Central memory CD8-positive, alpha-beta T cell (primary cell): ENCODE measurements at regions not wholly inside any gene's neighbourhood (a gene's known extent, or its start where the extent isn't known, plus 50 kb on each side); places are given as distances from the start of the nearest gene placed in this dataset.
"Not testable (repeated sequence)": the region's sequence is repeated elsewhere in the genome, so short reads cannot be mapped to it uniquely, and the experiment has no call there.

Source experiments
- ATAC-seq: fragments of 150-1000 bp; cut with Tn5 transposase; replicated peaks from 2 replicates; pipeline ENCODE4 v1.10.0; 2022; ENCODE audit warnings: mild to moderate bottlenecking, moderate FRiP score, moderate number of reproducible peaks; ENCODE audit not compliant: poor library complexity, severe bottlenecking; ENCODE audit errors: extremely low read depth
- DNase-seq, 2 donors: peaks; one replicate each; pipeline ENCODE4 v3.0.0; 2021; ENCODE audit warnings: low spot score in 2 of 2
- H3K27ac Mint-ChIP-seq: one replicate; pipeline ENCODE4 v1.8.0; 2022; ENCODE audit warnings: low read depth, mild to moderate bottlenecking, moderate library complexity, mixed read lengths
- H3K27me3 Mint-ChIP-seq: one replicate; pipeline ENCODE4 v1.8.0; 2022; ENCODE audit warnings: mixed read lengths
- H3K36me3 Mint-ChIP-seq: one replicate; pipeline ENCODE4 v1.8.0; 2022; ENCODE audit warnings: mild to moderate bottlenecking, moderate library complexity, mixed read lengths; ENCODE audit not compliant: insufficient read depth
- H3K4me1 Mint-ChIP-seq: one replicate; pipeline ENCODE4 v1.8.0; 2022; ENCODE audit warnings: mixed read lengths
- H3K4me3 Mint-ChIP-seq: one replicate; pipeline ENCODE4 v1.8.0; 2022; ENCODE audit warnings: mild to moderate bottlenecking, moderate library complexity, mixed read lengths
- H3K9me3 Mint-ChIP-seq: one replicate; pipeline ENCODE4 v1.8.0; 2022; ENCODE audit warnings: mixed read lengths

DNA sequence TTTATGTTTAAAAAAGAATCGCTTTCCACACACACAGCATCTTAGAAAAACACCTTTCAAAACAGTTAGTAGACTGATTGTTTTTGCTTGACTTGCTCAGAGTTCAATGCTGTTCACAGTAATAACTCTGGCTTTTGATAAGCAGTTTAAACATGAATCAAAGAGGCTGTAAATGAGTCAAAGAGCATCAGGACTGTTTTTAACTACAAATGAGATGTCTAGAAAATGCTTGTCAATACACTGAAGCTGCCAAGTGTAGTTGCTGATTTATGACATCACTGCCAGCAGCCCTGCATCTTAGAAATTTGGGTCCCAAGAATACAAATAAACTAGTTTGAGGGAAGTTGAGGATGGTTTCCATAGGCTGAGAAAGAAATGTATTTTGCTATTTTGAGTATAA lies 2057.1 kb upstream of the PCDH20 start:
- H3K4me1 Mint-ChIP-seq, result no peaks in the 10 kb centered on the region
- ATAC-seq (no peak), DNase-seq (no peak)
- H3K4me3 Mint-ChIP-seq, result no peak overlapping the region
- peaks cover 2% of the 10 kb centered on the region for H3K36me3 Mint-ChIP-seq
- peaks cover 20% of the 10 kb centered on the region for H3K9me3 Mint-ChIP-seq
- H3K27me3 Mint-ChIP-seq, result no peaks in the 10 kb centered on the region
- H3K27ac Mint-ChIP-seq, result no peak overlapping the region

- Mint-ChIP-seq H3K4me3 (no peak overlapping the region), H3K4me1 (no peaks in the 10 kb centered on the region), H3K27ac (no peak overlapping the region), H3K9me3 (peaks cover 7% of the 10 kb centered on the region), H3K27me3 (no peaks in the 10 kb centered on the region), H3K36me3 (no peaks in the 10 kb centered on the region)
- DNase-seq (no peak), ATAC-seq (no peak)
Observed at GRCh38 chr13:63463782-63464610, 2048.3 kb upstream of the PCDH20 start.

- ATAC-seq (no peak), DNase-seq (no peak)
- no peaks in the 10 kb centered on the region for H3K36me3 Mint-ChIP-seq
- H3K4me1 Mint-ChIP-seq, result no peaks in the 10 kb centered on the region
- H3K9me3 Mint-ChIP-seq, result no peaks in the 10 kb centered on the region
- no peak overlapping the region for H3K27ac Mint-ChIP-seq
- no peak overlapping the region for H3K4me3 Mint-ChIP-seq
- H3K27me3 Mint-ChIP-seq, result no peaks in the 10 kb centered on the region
Observed at GRCh38 chr13:63460462-63461090, 2044.9 kb upstream of the PCDH20 start.

- H3K27me3 Mint-ChIP-seq, result no peaks in the 10 kb centered on the region
- no peaks in the 10 kb centered on the region for H3K4me1 Mint-ChIP-seq
- DNase-seq, result no peak
- no peak for ATAC-seq
- no peaks in the 10 kb centered on the region for H3K36me3 Mint-ChIP-seq
- H3K4me3 Mint-ChIP-seq, result no peak overlapping the region
- no peak overlapping the region for H3K27ac Mint-ChIP-seq
- H3K9me3 Mint-ChIP-seq, result no peaks in the 10 kb centered on the region
Observed at GRCh38 chr13:63457186-63457585, 2041.5 kb upstream of the PCDH20 start.

- Mint-ChIP-seq H3K27ac (no peak overlapping the region), H3K4me3 (no peak overlapping the region), H3K9me3 (no peaks in the 10 kb centered on the region), H3K27me3 (no peaks in the 10 kb centered on the region), H3K4me1 (no peaks in the 10 kb centered on the region), H3K36me3 (no peaks in the 10 kb centered on the region)
- DNase-seq, result no peak
- no peak for ATAC-seq
Observed at GRCh38 chr13:63455938-63456337, 2040.3 kb upstream of the PCDH20 start.

DNA sequence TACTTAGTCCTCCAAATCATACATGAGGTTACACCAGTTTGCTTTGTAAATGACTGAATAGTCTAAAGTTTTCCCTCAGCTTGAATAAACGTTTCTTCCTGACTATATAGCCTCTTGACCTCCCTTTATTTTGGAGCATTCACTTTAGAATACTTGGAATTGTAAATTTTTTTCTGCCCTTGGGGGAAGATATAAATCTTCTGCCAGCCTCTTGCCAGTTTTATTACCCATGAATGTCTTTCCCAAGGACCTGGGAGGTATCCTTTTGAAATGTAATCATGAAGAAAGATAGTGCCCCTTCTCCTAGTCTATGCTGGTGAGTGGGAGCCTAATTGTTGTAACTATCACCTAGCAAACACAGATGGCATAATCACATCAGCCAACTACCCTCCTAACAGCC lies 2033.9 kb upstream of the PCDH20 start:
- Mint-ChIP-seq H3K4me3 (no peak overlapping the region), H3K4me1 (no peaks in the 10 kb centered on the region), H3K9me3 (peaks cover 3% of the 10 kb centered on the region), H3K27me3 (no peaks in the 10 kb centered on the region), H3K36me3 (no peaks in the 10 kb centered on the region), H3K27ac (no peak overlapping the region)
- ATAC-seq (no peak), DNase-seq (no peak)

GRCh38 chr13:63448692-63449091 lies 2033.0 kb upstream of the PCDH20 start:
- Mint-ChIP-seq H3K9me3 (peaks cover 6% of the 10 kb centered on the region), H3K4me3 (no peak overlapping the region), H3K27ac (no peak overlapping the region), H3K27me3 (no peaks in the 10 kb centered on the region), H3K4me1 (no peaks in the 10 kb centered on the region), H3K36me3 (no peaks in the 10 kb centered on the region)
- ATAC-seq, result no peak
- DNase-seq, result no peak

DNA sequence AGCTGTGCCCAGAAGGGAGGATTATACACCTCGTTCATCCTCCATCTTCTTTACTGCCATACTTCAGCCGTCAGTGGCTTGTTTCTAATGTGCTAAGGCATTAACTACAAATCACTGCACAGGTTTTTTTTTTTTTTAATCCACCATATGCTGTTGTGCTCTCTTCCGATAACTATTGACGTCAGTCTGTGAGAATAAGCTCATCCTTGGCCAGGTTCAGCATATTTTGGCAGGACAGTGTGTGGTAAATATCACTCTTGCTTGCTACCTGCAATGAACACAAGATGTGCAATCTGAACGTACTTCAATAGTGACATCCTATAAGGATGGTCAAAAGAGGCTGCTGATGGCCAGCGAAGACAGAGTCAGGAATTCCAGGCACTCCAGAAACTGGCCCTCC lies 2030.7 kb upstream of the PCDH20 start:
- no peaks in the 10 kb centered on the region for H3K4me1 Mint-ChIP-seq
- no peak overlapping the region for H3K4me3 Mint-ChIP-seq
- ATAC-seq, result no peak
- no peaks in the 10 kb centered on the region for H3K36me3 Mint-ChIP-seq
- no peak for DNase-seq
- peaks cover 13% of the 10 kb centered on the region for H3K9me3 Mint-ChIP-seq
- no peaks in the 10 kb centered on the region for H3K27me3 Mint-ChIP-seq
- no peak overlapping the region for H3K27ac Mint-ChIP-seq

DNA sequence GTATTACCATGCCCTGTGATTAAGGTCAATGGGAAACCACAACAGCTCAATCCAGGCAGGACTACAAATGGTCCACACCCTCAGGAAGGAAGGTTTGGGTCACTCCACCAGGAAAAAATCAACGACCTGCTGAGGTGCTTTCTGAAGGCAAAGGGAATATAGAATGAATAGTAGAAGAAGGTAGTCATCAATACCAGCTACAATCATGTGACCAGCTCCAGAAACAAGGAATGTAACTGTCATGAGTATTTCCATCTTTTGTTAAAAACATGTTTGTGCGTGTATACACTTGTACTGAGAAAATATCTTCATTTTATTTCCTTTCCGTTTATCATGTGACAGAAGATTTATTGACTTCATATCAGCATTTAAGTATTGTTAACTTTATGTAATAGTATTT lies 2028.6 kb upstream of the PCDH20 start:
- not testable (repeated sequence) for H3K4me3 Mint-ChIP-seq, ATAC-seq, H3K4me1 Mint-ChIP-seq, DNase-seq, H3K27ac Mint-ChIP-seq, H3K27me3 Mint-ChIP-seq, H3K36me3 Mint-ChIP-seq
- H3K9me3 Mint-ChIP-seq, result peaks cover 19% of the 10 kb centered on the region

- Mint-ChIP-seq H3K4me3 (no peak overlapping the region), H3K27me3 (no peaks in the 10 kb centered on the region), H3K27ac (no peak overlapping the region), H3K4me1 (no peaks in the 10 kb centered on the region), H3K36me3 (no peaks in the 10 kb centered on the region), H3K9me3 (peaks cover 31% of the 10 kb centered on the region)
- no peak for ATAC-seq
- no peak for DNase-seq
Observed at GRCh38 chr13:63438951-63439350, 2023.3 kb upstream of the PCDH20 start.

DNA sequence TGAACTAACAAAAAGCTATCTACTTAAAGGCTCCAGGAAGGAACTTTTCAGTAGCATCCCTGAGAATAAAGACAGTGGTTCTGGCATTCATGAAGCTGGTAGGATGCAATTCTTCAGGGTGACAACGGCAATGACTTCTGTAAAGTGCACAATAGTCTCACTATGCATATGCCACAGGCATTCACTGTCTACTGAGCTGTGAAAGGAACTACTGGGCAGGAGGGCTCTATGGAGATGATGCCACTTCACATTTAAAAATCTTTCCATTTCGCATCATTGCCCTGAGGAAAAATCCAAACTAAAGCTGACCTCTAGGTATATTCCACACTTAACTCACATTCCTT lies 2020.6 kb upstream of the PCDH20 start:
- DNase-seq (no peak), ATAC-seq (no peak)
- H3K4me3 Mint-ChIP-seq, result no peak overlapping the region
- no peaks in the 10 kb centered on the region for H3K27me3 Mint-ChIP-seq
- H3K4me1 Mint-ChIP-seq, result no peaks in the 10 kb centered on the region
- H3K27ac Mint-ChIP-seq, result no peak overlapping the region
- H3K36me3 Mint-ChIP-seq, result no peaks in the 10 kb centered on the region
- H3K9me3 Mint-ChIP-seq, result peaks cover 24% of the 10 kb centered on the region

DNA sequence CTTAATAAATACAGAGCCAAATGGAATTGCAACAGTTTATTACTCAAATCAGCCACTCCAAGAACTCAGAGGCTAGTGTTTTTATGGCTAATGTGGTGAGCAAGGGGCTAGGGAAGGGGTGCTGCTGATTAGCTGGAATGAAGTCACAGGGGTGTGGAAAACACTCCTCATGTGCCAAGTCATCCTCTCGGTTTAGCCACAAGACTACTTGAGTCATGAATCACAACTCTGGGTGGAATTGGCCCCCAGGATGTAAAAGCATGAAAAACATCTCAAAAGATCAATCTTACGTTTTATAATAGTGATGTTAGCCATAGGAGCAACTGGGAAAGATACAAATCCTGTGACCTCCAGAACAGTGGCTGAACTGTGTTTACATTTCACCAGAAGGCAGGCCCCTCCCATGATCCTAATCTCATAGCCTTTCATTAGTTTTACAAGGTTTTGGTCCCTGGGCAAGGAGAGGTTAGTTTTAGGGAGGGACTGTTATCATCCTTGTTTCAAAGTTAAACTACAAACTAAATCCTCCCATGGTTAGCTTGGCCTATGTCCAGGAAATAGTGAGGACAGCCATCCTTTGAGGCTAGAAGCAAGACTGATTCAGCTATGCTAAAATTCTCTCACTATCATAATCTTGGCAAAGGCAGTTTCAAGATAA lies 2020.1 kb upstream of the PCDH20 start:
- Mint-ChIP-seq H3K4me1 (no peaks in the 10 kb centered on the region), H3K9me3 (peaks cover 22% of the 10 kb centered on the region), H3K36me3 (no peaks in the 10 kb centered on the region), H3K27me3 (no peaks in the 10 kb centered on the region), H3K4me3 (no peak overlapping the region), H3K27ac (no peak overlapping the region)
- DNase-seq, result no peak
- no peak for ATAC-seq

DNA sequence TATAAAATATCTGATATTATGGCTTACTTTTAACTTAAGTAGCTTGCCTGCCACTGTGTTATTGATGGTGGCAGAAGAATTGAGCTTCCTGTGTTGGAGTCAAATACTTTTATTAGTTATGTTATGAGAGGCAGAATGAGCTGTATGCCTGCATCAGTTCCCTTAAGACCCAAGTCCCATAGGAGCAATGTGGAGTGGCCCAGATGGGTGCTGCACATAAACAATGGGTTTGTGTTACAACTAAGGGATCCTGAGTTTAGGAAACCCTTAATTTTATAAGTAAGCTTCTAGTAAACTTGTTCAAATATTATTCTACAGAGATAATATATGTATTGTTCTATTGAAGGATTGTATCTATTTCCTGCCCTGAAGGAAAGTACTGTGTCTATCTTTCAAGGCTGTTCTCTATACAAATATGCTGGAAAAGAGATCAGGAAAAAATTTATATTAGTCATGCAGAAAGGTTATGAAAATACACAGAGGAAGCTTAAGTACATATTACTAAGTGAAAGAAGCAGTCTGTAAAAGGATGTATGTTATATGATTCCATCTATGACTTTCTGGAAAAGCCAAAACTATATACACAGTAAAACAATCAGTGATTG lies 2018.0 kb upstream of the PCDH20 start:
- no peaks in the 10 kb centered on the region for H3K36me3 Mint-ChIP-seq
- DNase-seq (no peak), ATAC-seq (no peak)
- no peak overlapping the region for H3K27ac Mint-ChIP-seq
- H3K9me3 Mint-ChIP-seq, result peaks cover 12% of the 10 kb centered on the region
- no peaks in the 10 kb centered on the region for H3K27me3 Mint-ChIP-seq
- no peak overlapping the region for H3K4me3 Mint-ChIP-seq
- no peaks in the 10 kb centered on the region for H3K4me1 Mint-ChIP-seq
